Neural progenitor cell (in vitro differentiated cells): ENCODE measurements at regions not wholly inside any gene's neighbourhood (a gene's known extent, or its start where the extent isn't known, plus 50 kb on each side); places are given as distances from the start of the nearest gene placed in this dataset.

Experiments used
- DNase-seq: peaks from one replicate; pipeline ENCODE4 v3.0.0-alpha.2; 2016; ENCODE audit warnings: low spot score
- H2AFZ ChIP-seq: fragments of 200-600 bp; sonication (generic); replicated peaks from 2 replicates; pipeline ENCODE4 v1.6.1; 2016; ENCODE audit warnings: antibody characterized with exemption
- H3F3A ChIP-seq: fragments of 200-600 bp; sonication (generic); 2 replicates; pipeline ENCODE4 v1.6.1; 2016; ENCODE audit warnings: antibody characterized with exemption, low read depth
- H3K27ac ChIP-seq: fragments of 200-600 bp; sonication (generic); 2 replicates; pipeline ENCODE4 v1.5.1; 2016; ENCODE audit warnings: mild to moderate bottlenecking
- H3K27me3 ChIP-seq: fragments of 200-600 bp; sonication (generic); 2 replicates; pipeline ENCODE4 v1.6.1; 2016; ENCODE audit warnings: mild to moderate bottlenecking, moderate library complexity
- H3K36me3 ChIP-seq: fragments of 200-600 bp; sonication (generic); 2 replicates; pipeline ENCODE4 v1.5.1; 2016
- H3K4me1 ChIP-seq: fragments of 200-600 bp; sonication (generic); 2 replicates; pipeline ENCODE4 v1.6.1; 2016; ENCODE audit warnings: mixed run types
- H3K4me2 ChIP-seq: fragments of 200-600 bp; sonication (generic); 2 replicates; pipeline ENCODE4 v1.6.1; 2016
- H3K4me3 ChIP-seq: fragments of 200-600 bp; sonication (generic); 2 replicates; pipeline ENCODE4 v1.5.1; 2016
- H3K79me2 ChIP-seq: fragments of 200-600 bp; sonication (generic); 2 replicates; pipeline ENCODE4 v1.6.1; 2016; ENCODE audit warnings: low read depth
- H3K9ac ChIP-seq: fragments of 200-600 bp; sonication (generic); 2 replicates; pipeline ENCODE4 v1.6.1; 2016
- H3K9me3 ChIP-seq: fragments of 200-600 bp; sonication (generic); 2 replicates; pipeline ENCODE4 v1.5.1; 2016; ENCODE audit warnings: low read depth
- H4K20me1 ChIP-seq: fragments of 200-600 bp; sonication (generic); 2 replicates; pipeline ENCODE4 v1.6.1; 2016; ENCODE audit warnings: low read depth
- H3K27ac Mint-ChIP-seq: 3 replicates; pipeline ENCODE4 v1.8.0; 2021; ENCODE audit warnings: mixed read lengths
- H3K27me3 Mint-ChIP-seq: 2 replicates; pipeline ENCODE4 v1.8.0; 2022; ENCODE audit warnings: low read depth, mild to moderate bottlenecking, inconsistent platforms, moderate library complexity, mixed read lengths; ENCODE audit not compliant: insufficient read depth
- H3K36me3 Mint-ChIP-seq: 3 replicates; pipeline ENCODE4 v1.8.0; 2021; ENCODE audit warnings: mixed read lengths
- H3K4me1 Mint-ChIP-seq: 3 replicates; pipeline ENCODE4 v1.8.0; 2021; ENCODE audit warnings: mixed read lengths
- H3K4me3 Mint-ChIP-seq: 3 replicates; pipeline ENCODE4 v1.8.0; 2021; ENCODE audit warnings: mild to moderate bottlenecking, moderate library complexity, mixed read lengths
- H3K9me3 Mint-ChIP-seq: 3 replicates; pipeline ENCODE4 v1.8.0; 2020; ENCODE audit warnings: mixed read lengths
- EZH2 ChIP-seq: fragments of 200-600 bp; sonication (generic); IDR thresholded peaks from 2 replicates; pipeline ENCODE4 v1.6.1; 2017; ENCODE audit warnings: antibody characterized with exemption, mild to moderate bottlenecking, moderate library complexity
- EZH2phosphoT487 ChIP-seq: fragments of 200-600 bp; sonication (generic); IDR thresholded peaks from 2 replicates; pipeline ENCODE4 v1.6.1; 2017; ENCODE audit warnings: antibody characterized with exemption
- TF ChIP-seq, protein P1 (sequence below): fragments of 200-600 bp; sonication (generic); IDR thresholded peaks from 2 replicates; pipeline ENCODE4 v1.5.1; 2017; ENCODE audit warnings: antibody characterized with exemption, mild to moderate bottlenecking

DNA sequence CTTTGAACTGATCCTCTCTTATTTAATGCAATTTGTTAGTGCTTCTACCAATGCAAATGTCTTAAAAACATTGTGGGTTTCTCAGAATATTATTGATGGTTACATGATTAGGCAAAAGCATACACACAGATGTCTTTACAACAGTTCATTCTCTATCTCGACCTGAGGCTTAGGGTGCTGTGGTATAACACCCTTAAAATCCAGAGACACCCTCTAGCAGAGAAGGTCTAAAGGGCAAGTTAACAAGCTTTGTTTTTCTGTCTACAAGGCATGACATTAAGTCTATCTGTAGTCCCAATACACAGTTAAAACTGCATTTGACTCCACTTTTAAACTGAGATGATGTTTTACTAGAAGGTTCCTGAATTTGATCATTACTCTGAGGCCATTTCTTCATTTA lies 518.7 kb upstream of the MEF2C start:
- Mint-ChIP-seq H3K36me3 (no peaks in the 10 kb centered on the region), H3K4me3 (no peak overlapping the region), H3K27ac (no peak overlapping the region), H3K9me3 (no peaks in the 10 kb centered on the region), H3K4me1 (no peaks in the 10 kb centered on the region), H3K27me3 (peaks cover 3% of the 10 kb centered on the region)
- Histone ChIP-seq H3K36me3 (no peaks in the 10 kb centered on the region), H4K20me1 (no peaks in the 10 kb centered on the region), H2AFZ (no peak overlapping the region), H3K27ac (no peak overlapping the region), H3F3A (no peaks in the 10 kb centered on the region), H3K9ac (no peak overlapping the region), H3K4me2 (no peak overlapping the region), H3K27me3 (no peaks in the 10 kb centered on the region), H3K9me3 (no peaks in the 10 kb centered on the region), H3K4me3 (no peak overlapping the region), H3K4me1 (no peaks in the 10 kb centered on the region), H3K79me2 (no peaks in the 10 kb centered on the region)
- DNase-seq = no peak
- TF ChIP-seq EZH2 (no peak), EZH2phosphoT487 (no peak)
- TF ChIP-seq, protein P1, sequence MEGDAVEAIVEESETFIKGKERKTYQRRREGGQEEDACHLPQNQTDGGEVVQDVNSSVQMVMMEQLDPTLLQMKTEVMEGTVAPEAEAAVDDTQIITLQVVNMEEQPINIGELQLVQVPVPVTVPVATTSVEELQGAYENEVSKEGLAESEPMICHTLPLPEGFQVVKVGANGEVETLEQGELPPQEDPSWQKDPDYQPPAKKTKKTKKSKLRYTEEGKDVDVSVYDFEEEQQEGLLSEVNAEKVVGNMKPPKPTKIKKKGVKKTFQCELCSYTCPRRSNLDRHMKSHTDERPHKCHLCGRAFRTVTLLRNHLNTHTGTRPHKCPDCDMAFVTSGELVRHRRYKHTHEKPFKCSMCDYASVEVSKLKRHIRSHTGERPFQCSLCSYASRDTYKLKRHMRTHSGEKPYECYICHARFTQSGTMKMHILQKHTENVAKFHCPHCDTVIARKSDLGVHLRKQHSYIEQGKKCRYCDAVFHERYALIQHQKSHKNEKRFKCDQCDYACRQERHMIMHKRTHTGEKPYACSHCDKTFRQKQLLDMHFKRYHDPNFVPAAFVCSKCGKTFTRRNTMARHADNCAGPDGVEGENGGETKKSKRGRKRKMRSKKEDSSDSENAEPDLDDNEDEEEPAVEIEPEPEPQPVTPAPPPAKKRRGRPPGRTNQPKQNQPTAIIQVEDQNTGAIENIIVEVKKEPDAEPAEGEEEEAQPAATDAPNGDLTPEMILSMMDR = no peak

DNA sequence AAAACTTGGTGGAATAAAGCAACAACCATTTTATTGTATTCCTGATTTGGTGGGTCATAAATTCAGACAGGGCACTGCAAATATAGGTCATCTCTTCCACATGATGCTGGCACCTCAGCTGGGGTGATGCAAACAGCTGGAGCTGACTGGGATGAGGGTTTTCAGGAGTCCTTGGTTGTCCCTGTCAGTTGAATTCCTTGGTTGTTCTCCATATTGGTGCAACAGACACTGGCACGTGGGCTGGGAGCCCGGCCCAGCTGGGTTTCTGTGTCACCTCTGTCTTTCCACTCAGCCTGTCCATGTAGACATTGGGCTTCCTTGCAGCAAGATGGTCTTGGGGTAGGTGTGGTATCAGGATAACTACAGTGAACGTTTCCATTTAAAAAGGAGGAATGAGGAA lies 518.0 kb upstream of the MEF2C start:
- Histone ChIP-seq H3K4me1 (no peaks in the 10 kb centered on the region), H3K36me3 (no peaks in the 10 kb centered on the region), H3K79me2 (no peaks in the 10 kb centered on the region), H3F3A (no peaks in the 10 kb centered on the region), H3K9me3 (no peaks in the 10 kb centered on the region), H2AFZ (no peak overlapping the region), H3K9ac (no peak overlapping the region), H4K20me1 (no peaks in the 10 kb centered on the region), H3K4me2 (no peak overlapping the region), H3K27me3 (no peaks in the 10 kb centered on the region), H3K4me3 (no peak overlapping the region), H3K27ac (no peak overlapping the region)
- no peak overlapping the region for H3K27ac Mint-ChIP-seq
- no peaks in the 10 kb centered on the region for H3K4me1 Mint-ChIP-seq
- no peak for TF ChIP-seq EZH2
- TF ChIP-seq, protein P1 = no peak
- TF ChIP-seq EZH2phosphoT487 = no peak
- no peaks in the 10 kb centered on the region for H3K9me3 Mint-ChIP-seq
- H3K27me3 Mint-ChIP-seq = peaks cover 3% of the 10 kb centered on the region
- DNase-seq = no peak
- H3K4me3 Mint-ChIP-seq = no peak overlapping the region
- H3K36me3 Mint-ChIP-seq = no peaks in the 10 kb centered on the region

DNA sequence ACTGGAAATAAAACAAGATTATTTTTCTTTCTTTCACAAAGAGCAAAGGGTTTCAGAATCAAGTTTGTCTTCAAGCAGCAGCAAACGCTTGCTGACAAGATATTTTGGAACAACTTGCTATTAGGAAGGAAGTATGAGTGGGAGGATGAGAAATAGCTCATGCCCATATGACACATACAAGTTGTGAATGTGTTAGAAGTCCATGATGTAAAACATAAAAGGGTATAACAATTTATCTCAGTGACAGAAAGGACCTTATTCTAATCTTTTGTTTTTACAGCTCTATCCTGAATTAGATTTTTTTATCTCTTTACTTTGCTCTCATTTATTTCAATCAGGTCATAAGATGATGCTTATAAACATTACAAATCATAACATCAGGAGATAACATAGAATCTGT lies 516.6 kb upstream of the MEF2C start:
- Histone ChIP-seq H3K79me2 (no peaks in the 10 kb centered on the region), H3K9me3 (no peaks in the 10 kb centered on the region), H3K4me1 (no peaks in the 10 kb centered on the region), H4K20me1 (no peaks in the 10 kb centered on the region), H3K36me3 (no peaks in the 10 kb centered on the region), H3K4me2 (no peak overlapping the region), H2AFZ (no peak overlapping the region), H3K27ac (no peak overlapping the region), H3F3A (no peaks in the 10 kb centered on the region), H3K27me3 (no peaks in the 10 kb centered on the region), H3K9ac (no peak overlapping the region), H3K4me3 (no peak overlapping the region)
- TF ChIP-seq EZH2phosphoT487 (no peak), EZH2 (no peak)
- TF ChIP-seq, protein P1 = no peak
- Mint-ChIP-seq H3K27ac (no peak overlapping the region), H3K36me3 (no peaks in the 10 kb centered on the region), H3K4me1 (no peaks in the 10 kb centered on the region), H3K27me3 (peaks cover 3% of the 10 kb centered on the region), H3K4me3 (no peak overlapping the region), H3K9me3 (no peaks in the 10 kb centered on the region)
- DNase-seq = no peak

DNA sequence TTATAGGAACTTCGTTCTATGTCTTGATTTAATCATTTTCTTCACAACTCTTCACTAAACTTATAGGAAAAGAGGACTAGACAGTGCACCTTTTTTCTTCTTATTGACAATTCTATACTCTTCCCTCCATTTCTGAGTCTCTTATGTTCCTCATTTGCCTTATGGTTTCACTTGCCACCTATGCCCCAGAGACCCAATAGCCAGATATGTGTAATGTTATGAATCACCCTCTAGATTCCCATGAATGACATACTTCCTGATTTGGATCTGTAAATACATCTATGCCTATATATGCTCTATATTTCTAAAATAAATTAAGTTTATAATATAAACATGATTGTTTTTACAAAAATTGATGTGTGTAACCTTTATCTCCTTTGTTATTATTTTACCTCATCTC lies 514.1 kb upstream of the MEF2C start:
- Histone ChIP-seq H3K4me1 (no peaks in the 10 kb centered on the region), H3K36me3 (no peaks in the 10 kb centered on the region), H3K4me3 (no peak overlapping the region), H4K20me1 (no peaks in the 10 kb centered on the region), H3K4me2 (no peak overlapping the region), H3K9ac (no peak overlapping the region), H3K27ac (no peak overlapping the region), H3K79me2 (no peaks in the 10 kb centered on the region), H3F3A (no peaks in the 10 kb centered on the region), H3K9me3 (no peaks in the 10 kb centered on the region), H3K27me3 (no peaks in the 10 kb centered on the region), H2AFZ (no peak overlapping the region)
- Mint-ChIP-seq H3K36me3 (no peaks in the 10 kb centered on the region), H3K9me3 (no peaks in the 10 kb centered on the region), H3K4me1 (no peaks in the 10 kb centered on the region), H3K27me3 (no peaks in the 10 kb centered on the region), H3K27ac (no peak overlapping the region), H3K4me3 (no peak overlapping the region)
- DNase-seq = no peak
- TF ChIP-seq EZH2phosphoT487 = no peak
- TF ChIP-seq EZH2 = no peak
- TF ChIP-seq, protein P1 = no peak
